ENCODE measurements at regions not wholly inside any gene's neighbourhood (a gene's known extent, or its start where the extent isn't known, plus 50 kb on each side); places are given as distances from the start of the nearest gene placed in this dataset.
A peak's percentile ranks its signal among the peaks of the same experiment; 100 is the strongest.

DNA sequence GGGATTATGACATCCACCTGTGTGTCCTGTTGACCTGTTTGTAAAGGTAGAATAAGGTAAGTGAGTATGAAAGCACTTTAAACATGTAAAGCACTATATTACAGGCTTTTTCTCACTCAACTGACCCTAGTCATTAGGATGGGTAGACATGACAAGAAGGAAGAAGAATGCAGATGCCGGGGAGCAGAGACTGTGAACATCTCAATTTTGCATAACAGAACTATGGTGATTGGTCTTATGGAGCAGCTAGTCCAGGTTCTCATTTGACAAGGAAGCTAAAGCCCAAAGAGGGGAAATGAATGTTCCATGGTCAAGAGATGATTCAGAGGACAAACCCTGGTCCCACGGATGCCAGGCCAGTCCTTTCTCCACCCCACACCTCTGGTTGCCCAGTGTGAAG lies 200.1 kb upstream of the BCL6 start:
- WGBS, 2 donors, result 80 to 91% methylated on average over 2 of the region's 2 CpGs
- intact Hi-C loops (cut with DNase I), result loop anchor here in 1 of 10 donors (5.0 kb wide), 1 partner anchor 198 kb away; the partner anchor contains the start of gene BCL6
- H3K27me3 ChIP-seq, result no peaks in the 10 kb centered on the region
- H3K9me3 ChIP-seq, result no peaks in the 10 kb centered on the region
- peak overlapping the region in 4 of 10 donors; percentile 0 to 90 (median 89) for H3K27ac ChIP-seq
- H3K4me1 ChIP-seq, result peaks cover 5 to 50% (median 26%) of the 10 kb centered on the region in 9 donors
- DNase-seq (no peak), ATAC-seq (no peak)
- no peak overlapping the region for H3K4me3 ChIP-seq
- TF ChIP-seq, protein P1, sequence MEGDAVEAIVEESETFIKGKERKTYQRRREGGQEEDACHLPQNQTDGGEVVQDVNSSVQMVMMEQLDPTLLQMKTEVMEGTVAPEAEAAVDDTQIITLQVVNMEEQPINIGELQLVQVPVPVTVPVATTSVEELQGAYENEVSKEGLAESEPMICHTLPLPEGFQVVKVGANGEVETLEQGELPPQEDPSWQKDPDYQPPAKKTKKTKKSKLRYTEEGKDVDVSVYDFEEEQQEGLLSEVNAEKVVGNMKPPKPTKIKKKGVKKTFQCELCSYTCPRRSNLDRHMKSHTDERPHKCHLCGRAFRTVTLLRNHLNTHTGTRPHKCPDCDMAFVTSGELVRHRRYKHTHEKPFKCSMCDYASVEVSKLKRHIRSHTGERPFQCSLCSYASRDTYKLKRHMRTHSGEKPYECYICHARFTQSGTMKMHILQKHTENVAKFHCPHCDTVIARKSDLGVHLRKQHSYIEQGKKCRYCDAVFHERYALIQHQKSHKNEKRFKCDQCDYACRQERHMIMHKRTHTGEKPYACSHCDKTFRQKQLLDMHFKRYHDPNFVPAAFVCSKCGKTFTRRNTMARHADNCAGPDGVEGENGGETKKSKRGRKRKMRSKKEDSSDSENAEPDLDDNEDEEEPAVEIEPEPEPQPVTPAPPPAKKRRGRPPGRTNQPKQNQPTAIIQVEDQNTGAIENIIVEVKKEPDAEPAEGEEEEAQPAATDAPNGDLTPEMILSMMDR (IDR thresholded peaks at IDR 0.05), result no peak
- no peaks in the 10 kb centered on the region for H3K36me3 ChIP-seq

DNA sequence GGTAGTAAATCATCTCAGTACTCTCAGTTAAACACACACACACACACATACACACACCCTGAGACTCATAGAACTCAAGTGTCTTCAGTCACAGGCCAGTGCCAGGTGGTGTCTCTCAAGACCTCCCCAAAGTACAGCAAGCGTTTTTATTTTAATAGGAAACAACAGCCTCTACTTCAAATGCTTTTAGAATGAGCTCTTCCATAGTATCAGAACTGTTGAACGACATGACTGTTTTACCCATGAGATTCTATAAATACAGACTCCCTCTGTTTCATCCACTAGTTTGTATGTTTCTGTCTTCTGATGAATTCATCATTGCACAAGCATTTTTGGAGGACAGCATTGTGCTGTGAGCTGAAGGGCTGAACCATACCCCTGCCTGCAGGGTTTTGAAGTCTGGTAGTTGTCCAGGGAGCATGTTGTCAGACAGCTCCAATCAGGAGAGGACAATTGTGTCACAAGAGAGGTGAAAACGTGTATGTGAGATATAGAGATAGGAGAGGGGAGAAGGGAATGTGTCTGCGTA lies 201.0 kb upstream of the BCL6 start:
- TF ChIP-seq, protein P1 (IDR thresholded peaks at IDR 0.05), result no peak
- Histone ChIP-seq H3K27me3 (no peaks in the 10 kb centered on the region), H3K27ac (peak overlapping the region in 8 of 10 donors; percentile 11 to 91 (median 86)), H3K36me3 (no peaks in the 10 kb centered on the region), H3K4me1 (peaks cover 5 to 53% (median 28%) of the 10 kb centered on the region in 9 donors), H3K4me3 (no peak overlapping the region), H3K9me3 (no peaks in the 10 kb centered on the region)
- DNase-seq (no peak), ATAC-seq (peak in 2 of 8 donors; percentile 7 to 11)
- intact Hi-C loops (cut with DNase I), result loop anchor here in 1 of 10 donors (5.0 kb wide), 1 partner anchor 199 kb away; the partner anchor contains the start of gene BCL6
- WGBS, 2 donors, result 30 to 38% methylated on average over 4 of the region's 4 CpGs

DNA sequence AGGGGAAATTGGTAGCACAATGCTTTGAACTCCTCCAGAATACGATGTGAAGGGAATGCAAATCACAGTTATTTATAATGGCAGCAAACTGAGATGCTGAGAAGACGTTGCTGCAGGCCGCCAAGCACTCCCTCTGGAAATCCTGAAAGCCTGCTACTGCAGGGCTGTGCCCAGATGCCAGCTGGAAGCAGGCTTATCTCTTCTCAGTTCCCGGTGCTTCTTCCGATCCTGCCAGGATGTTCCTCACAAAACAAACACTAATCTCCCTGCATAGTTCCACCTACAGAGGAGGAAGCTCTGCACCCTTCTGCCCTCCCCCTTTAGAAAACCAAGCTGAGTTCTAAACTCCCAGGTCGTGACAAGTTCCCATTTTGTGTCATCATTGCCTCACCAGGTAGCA lies 201.7 kb upstream of the BCL6 start:
- TF ChIP-seq, protein P1 (IDR thresholded peaks at IDR 0.05), result no peak
- 23 to 34% methylated on average over 6 of the region's 6 CpGs for WGBS, 2 donors
- H3K4me1 ChIP-seq, result peaks cover 5 to 53% (median 33%) of the 10 kb centered on the region in 9 donors
- H3K27ac ChIP-seq, result peak overlapping the region in 9 of 10 donors; percentile 48 to 91 (median 84)
- H3K4me3 ChIP-seq, result no peak overlapping the region
- H3K36me3 ChIP-seq, result no peaks in the 10 kb centered on the region
- intact Hi-C loops (cut with DNase I), result loop anchor here in 1 of 10 donors (5.0 kb wide), 1 partner anchor 200 kb away; the partner anchor contains the start of gene BCL6
- ATAC-seq (peak in 6 of 8 donors; percentile 6 to 25 (median 14)), DNase-seq (no peak)
- H3K9me3 ChIP-seq, result no peaks in the 10 kb centered on the region
- no peaks in the 10 kb centered on the region for H3K27me3 ChIP-seq

DNA sequence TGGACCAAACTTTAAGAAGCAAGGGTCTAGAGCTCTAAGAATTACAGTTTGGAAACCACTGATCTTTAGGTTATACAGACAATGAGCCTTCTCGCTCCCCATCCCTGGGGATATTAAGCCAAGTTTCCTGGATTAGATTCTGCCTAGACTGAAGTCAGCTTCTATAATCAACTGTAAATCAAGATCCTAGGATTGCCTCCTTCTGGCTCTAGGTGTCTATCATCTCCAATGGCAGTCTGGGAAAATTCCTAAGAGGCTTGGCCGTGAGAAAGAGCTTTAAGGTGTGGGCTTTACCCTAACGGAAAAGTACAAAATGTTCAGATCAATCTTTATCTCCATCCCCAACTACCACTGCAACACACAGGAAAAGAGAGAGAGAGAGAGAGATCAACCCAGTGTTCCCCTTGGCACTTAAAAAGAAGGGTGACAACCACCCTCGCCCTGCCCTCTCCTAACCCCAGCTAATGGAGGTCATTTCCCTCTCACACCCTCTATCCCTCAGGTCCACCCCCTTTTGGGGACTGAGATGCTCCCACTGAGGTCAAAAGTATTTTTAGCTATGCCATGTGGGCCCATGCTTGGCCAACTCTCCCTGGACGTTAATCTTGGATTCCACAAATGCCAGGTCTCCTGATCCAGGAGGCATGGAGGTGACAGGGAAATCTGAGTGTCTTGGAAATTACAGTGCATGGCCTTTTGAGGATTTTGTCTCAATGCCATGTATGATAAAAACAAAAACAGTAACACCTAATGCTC lies 202.8 kb upstream of the BCL6 start:
- TF ChIP-seq, protein P1 (IDR thresholded peaks at IDR 0.05), result no peak
- intact Hi-C loops (cut with DNase I), result loop anchor here in 1 of 10 donors (5.0 kb wide), 1 partner anchor 201 kb away; the partner anchor contains the start of gene BCL6
- peak overlapping the region; percentile 60 to 91 (median 84) for H3K27ac ChIP-seq
- H3K27me3 ChIP-seq, result no peaks in the 10 kb centered on the region
- H3K4me3 ChIP-seq, result no peak overlapping the region
- peaks cover 5 to 54% (median 33%) of the 10 kb centered on the region in 9 donors for H3K4me1 ChIP-seq
- peak; percentile 81 to 95 (median 92) for ATAC-seq
- WGBS, 2 donors, result 51 to 59% methylated on average over 5 of the region's 5 CpGs
- H3K36me3 ChIP-seq, result no peaks in the 10 kb centered on the region
- DNase-seq, result peak in 1 of 2 donors; percentile 72
- no peaks in the 10 kb centered on the region for H3K9me3 ChIP-seq
